DOHH2 (cell line): ENCODE measurements at regions not wholly inside any gene's neighbourhood (a gene's known extent, or its start where the extent isn't known, plus 50 kb on each side); places are given as distances from the start of the nearest gene placed in this dataset.

Experiments
- CTCF ChIP-seq: fragments of 200-600 bp; sonication (generic); IDR thresholded peaks from one replicate; pipeline ENCODE4 v1.5.1; 2014; ENCODE audit warnings: antibody characterized with exemption, mild to moderate bottlenecking, low read depth, low read length; ENCODE audit not compliant: poor library complexity, severe bottlenecking
- EZH2phosphoT487 ChIP-seq: fragments of 200-600 bp; sonication (generic); IDR thresholded peaks from 2 replicates; pipeline ENCODE4 v1.6.1; 2017; ENCODE audit warnings: borderline replicate concordance, mild to moderate bottlenecking, antibody characterized with exemption, low read length, moderate library complexity, mixed read lengths

- TF ChIP-seq CTCF = no peak
- no peak for TF ChIP-seq EZH2phosphoT487
Measured at GRCh38 chr7:25907214-25907613, 244.8 kb upstream of the NFE2L3 start.
